Putamen (tissue), 1 donor: ENCODE measurements at regions not wholly inside any gene's neighbourhood (a gene's known extent, or its start where the extent isn't known, plus 50 kb on each side); places are given as distances from the start of the nearest gene placed in this dataset.
"Not testable (repeated sequence)": the region's sequence is repeated elsewhere in the genome, so short reads cannot be mapped to it uniquely, and the experiment has no call there.

Experiments
- DNase-seq: peaks from one replicate; pipeline ENCODE4 v3.0.0-alpha.2; 2016; ENCODE audit warnings: low spot score

GRCh38 chr7:120186688-120187087 lies 86.3 kb upstream of the KCND2 start:
- no peak for DNase-seq

DNA sequence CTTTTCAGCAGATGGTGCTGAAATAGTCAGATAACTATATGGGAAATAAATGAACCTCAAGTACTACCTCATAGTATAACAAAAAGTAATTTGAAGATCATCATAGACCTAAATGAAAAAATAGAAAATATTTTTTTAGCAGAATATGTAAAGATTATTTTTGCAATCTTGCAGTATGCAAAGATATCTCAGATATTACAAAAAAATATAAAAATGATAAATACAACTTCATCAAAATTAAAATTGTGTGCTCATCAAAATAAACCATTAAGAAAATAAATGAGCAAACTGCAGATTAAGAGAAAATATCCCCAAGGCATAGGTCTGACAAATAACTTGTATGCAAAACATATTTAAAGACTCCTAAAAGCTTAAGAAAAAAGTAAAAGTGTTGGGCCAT lies 83.4 kb upstream of the KCND2 start:
- no peak for DNase-seq

DNA sequence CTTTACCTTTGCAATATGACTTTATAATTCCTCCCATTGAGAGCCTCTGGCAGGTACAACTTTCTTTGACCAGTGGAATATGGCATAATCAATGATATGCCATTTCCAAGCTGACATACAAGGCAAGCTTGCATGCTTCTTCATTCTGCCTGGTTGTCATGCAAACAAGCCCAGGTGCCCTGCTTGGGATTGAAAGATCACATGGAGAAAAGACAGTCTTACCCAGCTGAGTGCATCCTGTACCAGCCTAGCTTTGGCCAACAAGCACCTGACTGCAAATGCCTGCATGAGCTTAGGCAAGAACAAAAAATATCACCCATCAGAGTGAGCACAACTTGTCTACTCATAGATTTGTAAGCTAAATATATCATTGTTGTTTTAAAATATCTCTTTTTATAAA lies 82.9 kb upstream of the KCND2 start:
- DNase-seq = no peak

DNA sequence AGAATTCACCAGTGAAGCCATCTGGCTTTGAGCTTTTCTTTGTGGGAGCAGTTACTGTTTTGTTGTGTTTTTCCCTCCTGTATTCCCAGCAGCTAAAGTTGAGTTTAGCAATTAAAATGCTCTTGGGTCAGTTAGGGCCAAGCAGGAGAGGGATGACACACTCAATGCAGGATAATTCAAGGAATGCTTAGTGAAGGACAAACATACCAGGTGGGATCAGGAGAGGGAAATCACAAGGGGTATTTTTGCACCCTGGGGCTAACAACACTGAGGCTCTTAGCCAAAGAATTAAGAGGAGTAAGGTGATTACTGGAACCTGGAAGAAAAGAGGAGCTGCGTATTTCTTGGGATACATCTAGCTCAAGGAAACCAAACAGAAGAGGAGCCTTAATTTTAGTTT lies 82.4 kb upstream of the KCND2 start:
- no peak for DNase-seq

DNA sequence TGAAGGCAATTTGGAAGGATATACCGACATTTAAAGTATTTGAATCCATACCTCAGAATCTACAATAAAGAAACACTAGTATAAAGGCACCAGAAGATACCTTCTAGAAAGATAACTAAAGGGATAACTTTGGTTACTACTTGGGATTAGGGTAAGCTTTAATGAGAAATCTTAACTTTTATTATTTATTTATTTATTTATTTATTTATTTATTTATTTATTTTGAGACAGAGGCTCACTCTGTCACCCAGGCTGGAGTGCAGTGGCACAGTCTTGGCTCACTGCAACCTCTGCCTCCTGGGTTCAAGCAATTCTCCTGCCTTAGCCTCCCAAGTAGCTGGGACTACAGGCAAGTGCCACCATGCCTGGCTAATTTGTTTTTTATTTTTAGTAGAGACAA lies 81.6 kb upstream of the KCND2 start:
- not testable (repeated sequence) for DNase-seq

DNA sequence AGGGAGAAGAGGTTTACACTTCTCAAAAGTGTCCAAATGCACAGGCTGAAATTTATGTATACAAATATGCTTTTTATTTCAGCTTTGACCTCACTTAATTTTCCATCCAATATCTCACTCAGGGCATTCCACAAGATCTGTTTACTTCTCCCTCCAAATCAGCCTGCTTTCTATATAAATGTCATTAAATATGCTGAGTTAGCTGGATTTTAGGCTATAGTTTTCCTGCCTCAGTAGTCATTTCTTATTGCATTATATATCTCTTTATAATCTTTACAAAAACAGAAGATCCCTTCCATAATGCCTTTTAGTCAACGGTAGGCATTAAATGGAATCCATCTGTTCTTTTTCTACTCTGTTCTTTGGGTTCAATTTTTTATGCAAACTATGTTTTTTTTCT lies 71.7 kb upstream of the KCND2 start:
- DNase-seq = no peak

DNA sequence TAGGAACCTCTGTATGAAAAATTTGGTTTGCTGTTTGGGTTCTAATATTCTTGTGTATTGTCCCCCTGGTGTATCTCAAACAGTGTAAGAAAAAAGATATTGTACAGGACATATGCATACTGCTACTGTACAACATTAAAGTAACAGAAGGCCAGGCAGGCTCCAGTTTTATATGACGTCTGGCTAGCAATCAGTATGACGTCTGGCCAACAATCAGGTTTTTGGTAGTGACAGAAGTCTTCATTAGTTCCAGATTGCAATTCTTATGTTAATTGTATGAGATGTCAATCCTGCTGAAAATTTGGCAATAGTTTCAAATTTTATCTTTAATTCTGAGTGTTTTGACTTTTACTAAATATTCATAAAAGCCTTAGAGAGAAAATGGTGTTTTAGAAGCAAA lies 67.9 kb upstream of the KCND2 start:
- no peak for DNase-seq

GRCh38 chr7:120207037-120207436 lies 65.9 kb upstream of the KCND2 start:
- no peak for DNase-seq

DNA sequence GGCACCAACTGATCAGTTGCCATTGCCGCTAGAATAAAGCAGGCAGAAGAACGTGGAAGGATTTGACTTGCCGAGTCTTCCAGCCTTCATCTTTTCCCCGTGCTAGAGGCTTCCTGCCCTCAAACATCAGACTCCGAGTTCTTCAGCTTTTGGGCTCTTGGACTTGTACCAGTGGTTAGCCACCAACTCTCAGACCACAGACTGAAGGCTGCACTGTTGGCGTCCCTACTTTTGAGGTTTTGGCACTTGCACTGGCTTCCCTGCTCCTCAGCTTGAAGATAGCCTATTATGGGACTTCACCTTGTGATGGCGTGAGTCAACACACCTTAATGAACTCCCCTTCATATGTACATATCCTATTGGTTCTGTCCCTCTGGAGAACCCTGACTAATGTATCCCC lies 57.3 kb upstream of the KCND2 start:
- DNase-seq = no peak

GRCh38 chr7:120216947-120217346 lies 56.0 kb upstream of the KCND2 start:
- DNase-seq = no peak

- no peak for DNase-seq
These were observed 54.3 kb upstream of the KCND2 start for GRCh38 chr7:120218712-120219111.

GRCh38 chr7:120221666-120222065 lies 51.3 kb upstream of the KCND2 start:
- no peak for DNase-seq
